ENCODE measurements at regions not wholly inside any gene's neighbourhood (a gene's known extent, or its start where the extent isn't known, plus 50 kb on each side); places are given as distances from the start of the nearest gene placed in this dataset.

DNA sequence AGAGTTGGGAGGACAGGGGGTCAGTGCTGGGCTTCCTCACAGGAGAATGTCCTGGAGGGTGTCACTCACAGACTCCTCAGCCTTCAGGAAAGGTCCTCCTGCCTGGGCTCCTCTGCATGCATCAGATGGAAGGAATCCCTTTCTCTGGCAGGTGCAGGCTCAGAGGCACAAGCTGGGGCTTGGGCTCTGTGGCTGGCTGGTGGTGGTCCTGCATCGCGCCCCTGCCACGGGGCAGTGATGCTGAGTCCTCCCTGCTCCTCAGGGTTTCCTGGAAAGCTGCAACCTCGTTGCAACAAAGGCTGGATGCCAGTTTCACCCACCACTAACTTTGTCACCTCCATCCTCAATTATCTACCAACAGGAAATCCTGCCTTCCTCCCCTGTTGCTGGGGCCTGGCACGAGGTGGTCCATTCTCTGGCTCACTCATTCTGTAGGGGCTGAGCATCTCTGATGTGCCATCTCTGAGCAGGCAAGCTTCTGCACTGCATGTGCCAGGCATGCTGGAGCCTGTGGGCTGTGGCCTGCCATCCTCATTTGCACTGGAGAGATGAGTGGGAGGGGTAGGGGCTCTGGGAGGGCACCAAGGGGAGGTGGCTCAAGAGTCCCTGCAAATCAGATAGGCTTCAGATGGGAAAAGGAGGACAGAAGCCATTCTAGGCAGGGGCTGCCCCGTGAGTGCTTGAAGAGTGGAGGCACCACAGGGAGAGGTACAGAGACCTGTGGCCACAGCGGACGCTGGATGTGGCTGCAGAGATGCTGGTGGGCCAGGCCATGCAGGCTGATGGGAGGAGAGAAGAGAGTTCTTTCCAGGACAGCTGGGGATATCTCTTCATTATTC, 272.6 kb upstream of the HS6ST1 start:
- H3K4me2 ChIP-seq = no peak overlapping the region
- no peak overlapping the region for H2AFZ ChIP-seq
- no peaks in the 10 kb centered on the region for H3K9me3 ChIP-seq (ENCODE audit: low read depth)
- no peaks in the 10 kb centered on the region for H3K79me2 ChIP-seq
- peaks cover 15% of the 10 kb centered on the region for H3K4me1 ChIP-seq (ENCODE audit: insufficient read depth)
- H4K20me1 ChIP-seq (ENCODE audit: insufficient read depth, poor library complexity, severe bottlenecking) = no peaks in the 10 kb centered on the region
- no peaks in the 10 kb centered on the region for H3K36me3 ChIP-seq (replicated peaks; ENCODE audit: insufficient read depth, low read depth)
- H3K9me2 ChIP-seq (replicated peaks; ENCODE audit: insufficient read depth) = no peaks in the 10 kb centered on the region
- TF ChIP-seq EZH2 (IDR thresholded peaks at IDR 0.05; ENCODE audit: borderline replicate concordance) (no peak), EZH2phosphoT487 (IDR thresholded peaks at IDR 0.05; ENCODE audit: low read depth, severe bottlenecking, unreplicated experiment) (no peak), CTCF (IDR thresholded peaks at IDR 0.05; ENCODE audit: poor library complexity) (no peak)
- H3K27ac ChIP-seq = no peak overlapping the region
- DNase-seq (ENCODE audit: low spot score) = no peak
- no peaks in the 10 kb centered on the region for H3K27me3 ChIP-seq
- no peak overlapping the region for H3K4me3 ChIP-seq
- 92% methylated on average over 8 of the region's 8 CpGs for WGBS (ENCODE audit: low lambda C conversion rate, missing lambda C conversion rate)

GRCh38 chr2:128591861-128592822, 273.5 kb upstream of the HS6ST1 start:
- H3K79me2 ChIP-seq = no peaks in the 10 kb centered on the region
- H2AFZ ChIP-seq = no peak overlapping the region
- no peaks in the 10 kb centered on the region for H3K36me3 ChIP-seq (replicated peaks; ENCODE audit: insufficient read depth, low read depth)
- H3K27me3 ChIP-seq = no peaks in the 10 kb centered on the region
- no peaks in the 10 kb centered on the region for H3K9me3 ChIP-seq (ENCODE audit: low read depth)
- H4K20me1 ChIP-seq (ENCODE audit: insufficient read depth, poor library complexity, severe bottlenecking) = no peaks in the 10 kb centered on the region
- 94% methylated on average over 11 of the region's 11 CpGs for whole genome bisulfite sequencing (ENCODE audit: low lambda C conversion rate, missing lambda C conversion rate)
- H3K4me1 ChIP-seq (ENCODE audit: insufficient read depth) = peaks cover 15% of the 10 kb centered on the region
- TF ChIP-seq EZH2phosphoT487 (IDR thresholded peaks at IDR 0.05; ENCODE audit: low read depth, severe bottlenecking, unreplicated experiment) = no peak
- no peak for TF ChIP-seq EZH2 (IDR thresholded peaks at IDR 0.05; ENCODE audit: borderline replicate concordance)
- TF ChIP-seq CTCF (IDR thresholded peaks at IDR 0.05; ENCODE audit: poor library complexity) = no peak
- H3K9me2 ChIP-seq (replicated peaks; ENCODE audit: insufficient read depth) = no peaks in the 10 kb centered on the region
- H3K4me2 ChIP-seq = no peak overlapping the region
- no peak for DNase-seq (ENCODE audit: low spot score)
- no peak overlapping the region for H3K4me3 ChIP-seq
- no peak overlapping the region for H3K27ac ChIP-seq

- Histone ChIP-seq H4K20me1 (ENCODE audit: insufficient read depth, poor library complexity, severe bottlenecking) (no peaks in the 10 kb centered on the region), H3K27ac (peak overlapping the region; percentile 48), H3K36me3 (replicated peaks; ENCODE audit: insufficient read depth, low read depth) (no peaks in the 10 kb centered on the region), H3K4me3 (no peak overlapping the region), H3K4me1 (ENCODE audit: insufficient read depth) (peaks cover 15% of the 10 kb centered on the region), H3K4me2 (peak overlapping the region; percentile 15), H3K79me2 (no peaks in the 10 kb centered on the region), H2AFZ (no peak overlapping the region), H3K27me3 (no peaks in the 10 kb centered on the region), H3K9me3 (ENCODE audit: low read depth) (no peaks in the 10 kb centered on the region), H3K9me2 (replicated peaks; ENCODE audit: insufficient read depth) (no peaks in the 10 kb centered on the region)
- TF ChIP-seq EZH2 (IDR thresholded peaks at IDR 0.05; ENCODE audit: borderline replicate concordance) (no peak), EZH2phosphoT487 (IDR thresholded peaks at IDR 0.05; ENCODE audit: low read depth, severe bottlenecking, unreplicated experiment) (no peak), CTCF (IDR thresholded peaks at IDR 0.05; ENCODE audit: poor library complexity) (no peak)
- DNase-seq (ENCODE audit: low spot score) = no peak
- WGBS (ENCODE audit: low lambda C conversion rate, missing lambda C conversion rate) = 80% methylated on average over 3 of the region's 3 CpGs
Observed at GRCh38 chr2:128593518-128593878, 274.8 kb upstream of the HS6ST1 start.
